Stimulated activated CD4-positive, alpha-beta T cell treated with anti-CD3 and anti-CD28 coated beads, Interleukin-15, amount 100 ng/mL, for 24 hours (primary cell): ENCODE measurements at regions not wholly inside any gene's neighbourhood (a gene's known extent, or its start where the extent isn't known, plus 50 kb on each side); places are given as distances from the start of the nearest gene placed in this dataset.
"Not testable (repeated sequence)": the region's sequence is repeated elsewhere in the genome, so short reads cannot be mapped to it uniquely, and the experiment has no call there.

ENCODE experiments used
- DNase-seq: peaks from one replicate; pipeline ENCODE4 v3.0.0-alpha.2; 2020

DNA sequence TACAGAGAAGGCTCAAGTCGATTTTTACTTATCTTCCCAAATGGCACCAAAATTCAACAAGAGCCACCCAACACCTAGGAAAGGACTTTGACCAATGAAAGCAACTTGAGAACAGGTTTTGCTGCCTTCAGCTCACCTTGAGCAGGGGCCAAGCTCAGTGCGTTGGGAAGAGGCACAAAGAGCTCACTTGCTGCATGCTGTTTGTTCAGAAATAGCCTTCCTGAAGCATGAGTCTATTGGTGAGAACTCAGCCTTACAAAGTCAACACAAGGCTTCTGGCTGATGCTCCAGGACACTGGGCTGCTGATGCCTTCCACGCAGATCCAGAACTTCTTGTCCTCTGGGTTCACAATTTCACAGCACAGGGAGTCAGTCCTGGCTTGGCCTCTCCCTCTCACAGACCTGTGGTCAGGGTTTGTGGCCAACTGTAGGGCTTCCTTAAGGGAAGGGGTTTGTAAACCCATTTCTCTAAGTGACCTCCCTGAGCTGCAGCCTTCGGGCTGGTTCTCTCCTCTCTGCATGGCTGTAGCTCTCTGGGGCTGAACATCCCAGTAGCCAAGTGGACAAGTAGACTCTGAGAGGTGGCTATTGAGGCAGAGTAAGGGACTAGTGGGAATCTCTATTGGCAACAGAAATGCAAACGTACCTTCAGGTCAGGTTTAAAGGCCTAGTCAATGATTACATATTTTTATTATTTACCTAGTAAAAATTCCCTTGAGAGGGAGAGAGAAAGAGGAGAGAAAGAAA is 124.7 kb upstream of the GATA6 start:
- DNase-seq = no peak

DNA sequence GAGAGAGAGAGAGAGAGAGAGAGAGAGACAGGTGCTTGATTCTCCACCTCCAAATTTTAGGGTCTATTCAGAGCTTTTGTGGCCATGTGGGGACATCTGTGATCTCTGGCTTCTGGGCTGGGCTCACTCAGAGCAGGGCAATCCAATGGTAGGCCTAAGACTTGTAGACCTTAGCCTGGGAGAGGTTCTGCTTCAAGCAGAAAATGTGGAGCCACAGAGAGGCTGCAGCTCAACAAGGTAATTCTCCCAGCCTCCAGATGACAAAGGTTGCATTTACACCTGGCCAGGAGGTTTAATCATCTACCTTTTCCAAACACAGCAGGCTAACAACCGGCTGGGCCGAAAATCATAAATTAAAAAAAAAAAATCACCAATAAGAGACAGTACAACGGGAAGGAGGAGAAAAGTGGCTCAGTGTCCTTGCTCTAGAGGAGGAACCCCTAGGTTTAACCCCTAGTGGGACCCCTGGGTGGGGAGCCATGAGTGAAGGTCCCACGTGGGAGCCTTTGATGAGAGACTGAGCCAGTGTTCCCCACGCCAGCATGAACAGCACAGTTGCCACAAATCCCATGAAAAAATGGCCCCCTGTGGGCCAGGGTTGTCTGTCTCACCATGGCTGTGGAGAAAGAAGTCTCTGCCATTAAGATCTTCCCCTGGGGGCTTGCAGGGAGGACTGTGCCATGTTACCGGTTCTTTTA is 124.0 kb upstream of the GATA6 start:
- DNase-seq = no peak

DNA sequence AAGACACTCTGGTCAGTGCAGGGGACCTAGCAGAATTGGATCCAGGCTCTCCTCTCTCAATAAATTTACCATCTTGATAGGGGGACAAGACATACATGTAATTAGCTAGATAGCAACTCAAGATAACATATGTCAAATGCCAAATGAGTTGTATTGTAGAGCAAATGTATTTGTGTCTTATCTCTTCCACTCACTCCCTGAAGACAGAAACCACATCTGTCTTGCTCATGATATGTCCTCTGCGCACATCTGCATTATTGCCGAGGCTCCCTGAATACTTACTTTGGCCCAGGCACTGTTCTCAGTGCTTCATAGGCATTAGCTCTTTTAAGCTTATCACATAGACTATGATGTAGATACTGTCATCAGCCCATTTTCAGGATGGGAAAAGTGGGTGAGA is 122.9 kb upstream of the GATA6 start:
- no peak for DNase-seq

DNA sequence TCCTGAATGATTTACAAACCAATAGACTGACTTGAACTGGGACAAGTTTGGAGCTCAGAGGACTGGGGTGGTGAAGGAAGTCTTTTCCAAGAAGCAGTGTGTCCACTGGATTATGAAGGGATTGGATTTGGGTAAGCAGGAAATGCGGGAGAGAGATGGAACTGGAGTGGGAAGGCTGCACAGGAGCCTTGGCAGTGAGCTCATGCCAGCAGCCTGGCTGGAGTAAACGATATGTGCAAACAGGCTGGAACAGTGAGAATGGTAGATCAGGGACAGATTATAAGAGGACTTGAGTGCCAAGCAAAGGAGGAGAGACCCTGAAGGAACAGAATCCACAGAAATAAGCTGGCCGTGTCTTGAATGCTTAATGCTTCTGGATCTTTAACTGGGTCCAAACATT is 121.9 kb upstream of the GATA6 start:
- DNase-seq = no peak

DNA sequence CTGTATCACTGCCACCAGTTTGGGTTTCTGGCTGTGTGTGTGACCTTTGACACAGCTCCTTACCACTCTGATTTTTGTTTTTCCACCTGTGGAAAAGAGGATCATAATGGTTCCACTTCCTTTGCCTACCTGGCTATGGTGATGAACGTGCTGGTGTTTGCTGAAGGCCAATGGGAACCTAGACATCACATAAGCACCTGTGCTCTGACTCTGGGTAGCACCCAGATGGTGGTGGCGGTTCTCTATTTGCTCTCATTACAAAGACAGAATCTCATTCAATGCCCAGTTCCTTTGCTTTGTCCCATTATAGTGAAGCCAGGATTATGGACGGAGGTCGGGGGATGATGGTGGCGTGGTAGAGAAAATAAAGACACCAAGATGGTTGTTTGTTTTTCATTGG is 121.2 kb upstream of the GATA6 start:
- DNase-seq = no peak

DNA sequence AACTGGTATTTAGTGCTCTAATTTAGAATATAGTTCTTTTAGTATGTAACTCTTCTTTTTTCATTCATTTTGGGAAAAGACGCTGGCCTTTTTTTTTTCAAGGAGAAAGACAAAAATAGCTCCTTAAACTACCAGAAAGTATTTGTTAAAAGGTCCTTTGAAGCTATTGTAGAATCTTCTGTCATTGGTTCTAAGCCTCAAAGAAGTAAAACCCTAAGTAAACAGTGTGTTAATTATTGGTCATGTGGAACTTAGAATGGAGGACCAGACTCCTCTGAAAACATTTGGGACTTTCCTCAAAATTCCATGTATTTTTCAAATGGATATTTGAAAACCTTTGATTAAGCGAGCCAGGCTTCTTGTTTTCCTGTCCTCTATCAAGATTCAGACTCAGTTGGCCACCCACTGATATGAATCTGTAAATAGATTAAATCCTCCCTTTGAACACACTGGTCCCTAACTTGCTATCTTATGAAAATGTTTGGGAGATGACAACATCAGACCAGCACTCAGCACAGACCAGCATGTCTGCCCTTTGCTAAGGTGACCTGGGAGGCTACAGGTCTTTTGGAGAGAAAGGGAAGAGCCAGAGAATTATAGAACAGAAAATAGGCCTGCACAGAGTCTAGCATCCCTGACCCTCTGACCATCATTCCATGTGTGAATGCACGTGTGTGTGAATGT is 120.3 kb upstream of the GATA6 start:
- no peak for DNase-seq

DNA sequence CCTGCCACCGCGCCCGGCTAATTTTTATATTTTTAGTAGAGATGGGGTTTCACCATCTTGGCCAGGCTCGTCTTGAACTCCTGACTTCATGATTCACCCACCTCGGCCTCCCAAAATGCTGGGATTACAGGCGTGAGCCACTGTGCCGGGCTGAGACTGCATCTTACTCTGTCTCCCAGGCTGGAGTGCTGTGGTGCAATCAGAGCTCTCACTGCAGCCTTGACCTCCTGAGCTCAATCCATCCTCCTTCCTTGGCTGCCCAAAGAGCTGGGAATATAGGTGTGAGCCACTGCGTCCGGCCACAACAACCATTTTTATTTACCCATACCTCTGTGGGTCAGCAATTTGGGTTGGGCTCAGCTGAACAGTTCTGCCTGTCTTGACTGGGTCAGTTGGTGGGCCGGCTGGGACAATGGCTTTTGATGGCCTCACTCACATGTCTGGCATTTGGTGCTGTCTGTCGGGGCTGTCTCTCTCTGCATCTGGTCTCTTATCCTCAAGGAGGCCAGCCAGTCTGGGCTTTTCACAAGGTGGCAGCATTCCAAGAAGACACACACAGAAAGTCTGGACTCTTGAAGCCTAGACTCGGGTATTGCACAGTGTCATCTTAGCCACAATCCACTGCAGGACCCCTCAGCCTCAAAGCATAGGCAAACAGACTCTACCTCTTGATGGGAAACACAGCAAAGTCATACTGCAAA is 116.8 kb upstream of the GATA6 start:
- no peak for DNase-seq

DNA sequence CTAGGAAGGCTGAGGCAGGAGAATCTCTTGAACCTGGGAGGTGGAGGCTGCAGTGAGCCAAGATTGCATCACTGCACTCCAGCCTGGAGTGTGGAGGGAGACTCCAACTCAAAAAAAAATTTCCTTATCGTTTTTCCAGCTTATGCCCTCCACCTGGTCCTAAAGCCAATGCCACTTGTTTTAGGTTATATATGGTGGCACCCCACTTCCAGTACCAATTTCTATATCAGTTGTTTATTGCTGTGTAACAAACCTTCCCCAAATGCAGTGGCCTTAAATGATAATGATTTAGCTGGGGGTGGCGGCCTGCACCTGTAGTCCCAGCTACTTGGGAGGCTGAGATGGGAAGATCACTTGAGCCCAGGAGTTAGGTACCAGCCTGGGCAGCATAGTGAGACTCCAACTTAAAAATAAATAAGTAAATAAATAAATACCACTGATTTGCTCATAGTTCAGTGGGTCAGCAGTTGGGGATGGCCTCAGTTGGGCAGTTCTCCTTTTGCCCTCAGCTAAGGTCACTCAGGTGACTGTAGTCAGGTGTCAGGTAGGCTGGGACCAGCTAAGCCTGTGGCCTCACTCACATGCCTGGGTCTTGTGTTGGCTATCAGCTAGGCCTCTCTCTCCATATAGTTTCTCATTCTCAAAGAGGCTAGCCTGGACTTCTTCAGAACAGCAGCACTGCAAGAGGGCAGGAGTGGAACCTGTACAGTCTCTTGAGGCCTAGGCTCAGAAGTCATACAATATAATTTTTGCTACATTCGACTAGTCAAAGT is 113.7 kb upstream of the GATA6 start:
- DNase-seq = no peak

DNA sequence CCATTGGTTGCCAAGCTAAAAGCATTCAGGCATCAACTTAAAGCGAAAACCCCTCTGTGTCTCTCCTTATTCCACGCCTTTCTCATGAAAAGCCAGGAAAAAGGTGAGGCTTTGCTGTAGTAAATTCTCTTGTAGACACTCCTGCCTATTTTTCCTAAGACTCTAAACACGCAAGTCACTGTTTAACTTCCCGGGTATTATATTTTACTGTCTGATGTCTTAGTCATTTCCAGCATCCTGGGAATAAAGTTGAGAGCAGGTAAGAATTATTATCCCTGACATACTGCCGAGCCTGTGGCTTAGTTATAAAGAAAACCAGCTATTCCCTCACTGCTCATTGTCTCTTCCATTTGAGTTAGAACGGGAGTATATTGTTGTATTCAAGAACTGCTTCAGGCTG is 112.4 kb upstream of the GATA6 start:
- no peak for DNase-seq

DNA sequence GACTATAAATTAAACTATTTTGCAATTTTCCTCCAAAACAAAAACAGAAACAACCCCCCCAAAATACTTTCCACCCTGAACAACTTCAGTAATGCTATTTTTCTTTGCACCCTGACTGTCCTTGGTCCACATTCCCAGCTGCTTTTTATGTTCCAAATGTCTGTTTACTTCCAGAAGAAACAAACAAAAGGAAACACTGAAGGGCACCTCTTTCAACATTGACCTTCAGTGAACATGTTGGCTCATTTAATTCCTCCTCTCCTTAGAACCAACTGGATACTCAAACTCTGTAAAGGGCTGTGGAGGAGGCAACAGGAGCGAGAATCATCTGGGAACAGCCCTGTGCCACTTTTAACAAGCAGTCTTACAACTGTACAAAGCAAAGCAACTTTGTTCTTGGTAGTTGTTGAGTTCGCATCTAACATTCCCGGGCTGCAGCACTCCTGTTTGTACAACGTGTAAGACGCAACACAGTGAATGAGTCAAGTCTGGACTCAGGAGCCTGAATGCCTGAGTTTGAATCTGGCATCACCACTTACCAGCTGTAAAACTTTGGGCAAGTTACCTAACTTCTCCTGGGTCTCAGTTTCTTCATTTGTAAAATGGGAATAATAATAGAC is 111.4 kb upstream of the GATA6 start:
- DNase-seq = no peak

DNA sequence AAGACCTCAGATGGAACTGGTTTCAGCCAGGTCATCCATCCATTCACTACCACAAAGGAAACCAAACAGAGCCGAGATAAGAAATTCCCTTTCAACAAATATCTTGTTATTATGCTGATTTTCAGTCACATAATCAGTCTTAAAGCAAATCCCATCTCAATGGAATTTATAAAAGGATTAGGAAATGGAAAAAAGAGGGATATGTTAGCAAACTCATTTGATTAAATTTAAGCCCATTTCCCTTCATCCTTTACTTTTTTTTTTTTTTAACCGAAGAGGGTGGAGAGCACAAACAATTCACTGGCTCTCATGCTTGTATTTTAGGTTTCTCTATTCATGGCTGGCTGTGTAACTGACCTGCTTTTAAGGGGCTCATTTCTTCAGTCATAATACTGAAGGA is 109.0 kb upstream of the GATA6 start:
- DNase-seq = no peak

DNA sequence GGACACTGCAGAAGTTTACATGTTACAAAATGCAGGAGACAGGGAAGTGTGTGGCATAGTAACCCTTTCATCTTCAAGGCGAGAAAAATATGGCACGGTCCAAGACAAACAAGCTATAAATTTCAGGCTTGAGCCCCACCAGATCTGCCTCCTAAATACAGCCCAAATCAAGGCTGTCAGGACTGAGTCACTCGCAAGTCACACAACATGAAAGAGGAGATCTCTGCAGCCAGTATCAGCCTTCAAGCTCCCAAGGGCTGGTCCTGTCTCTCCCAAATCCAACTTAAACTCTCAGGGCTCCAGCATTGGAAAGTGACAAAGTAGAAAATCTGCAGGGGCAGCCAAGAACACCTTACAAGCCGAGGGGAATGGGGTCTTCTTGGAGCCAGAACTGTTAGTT is 106.3 kb upstream of the GATA6 start:
- no peak for DNase-seq

DNA sequence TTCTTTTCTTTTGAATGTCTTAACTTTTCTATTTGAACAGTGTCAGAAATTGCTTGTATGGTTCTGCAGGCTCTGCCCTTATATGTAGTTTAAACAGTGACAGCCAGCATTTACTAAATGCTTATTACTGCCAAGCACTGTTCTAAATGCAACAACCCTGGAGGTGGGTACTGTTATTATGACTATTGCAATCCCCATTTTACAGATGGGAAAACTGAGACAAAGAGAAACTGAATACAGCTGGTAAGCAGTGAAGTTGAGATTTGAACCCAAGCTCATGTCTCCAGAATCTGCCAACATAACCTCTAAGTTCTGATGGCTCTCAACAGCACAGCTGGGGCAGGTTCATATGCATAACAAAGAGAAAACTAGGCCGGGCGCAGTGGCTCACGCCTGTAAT is 105.7 kb upstream of the GATA6 start:
- no peak for DNase-seq

DNA sequence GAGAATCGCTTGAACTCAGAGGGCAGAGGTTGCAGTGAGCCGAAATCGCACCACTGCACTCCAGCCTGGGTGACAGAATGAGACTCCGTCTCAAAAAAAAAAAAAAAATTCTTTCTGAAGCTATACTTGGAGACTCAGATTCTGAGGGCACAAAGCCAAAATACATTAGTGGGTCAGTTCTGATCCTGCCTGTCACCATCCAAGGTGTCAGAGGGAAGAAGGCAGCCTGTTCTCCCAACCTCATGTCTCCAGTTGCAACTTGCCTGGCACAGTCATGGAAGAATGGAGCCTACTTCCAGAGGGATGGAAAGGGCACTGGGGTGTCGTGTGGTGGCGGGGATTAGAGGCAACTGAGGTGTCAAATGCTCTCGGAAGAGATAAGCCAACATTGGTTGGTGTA is 104.8 kb upstream of the GATA6 start:
- DNase-seq = no peak

DNA sequence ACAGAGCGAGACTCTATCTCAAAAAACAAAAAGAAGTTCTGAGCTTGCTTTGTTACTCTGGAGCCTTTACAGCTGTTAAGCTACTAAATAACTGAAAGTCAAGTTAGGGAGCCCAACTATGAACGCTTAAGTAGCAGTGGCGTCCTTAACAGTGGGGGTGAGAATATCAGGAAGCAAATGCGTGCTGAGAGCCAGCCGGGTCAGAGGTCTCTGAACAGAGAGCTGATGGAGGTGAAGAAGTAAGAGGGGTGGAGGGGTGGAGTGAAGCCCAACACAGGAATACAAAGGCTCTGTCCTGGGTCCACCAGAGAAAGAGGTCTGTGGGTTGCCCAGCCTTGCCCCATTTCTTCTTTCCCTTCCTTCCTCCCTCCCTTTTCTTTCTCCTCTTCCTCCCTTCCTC is 104.1 kb upstream of the GATA6 start:
- DNase-seq = no peak

DNA sequence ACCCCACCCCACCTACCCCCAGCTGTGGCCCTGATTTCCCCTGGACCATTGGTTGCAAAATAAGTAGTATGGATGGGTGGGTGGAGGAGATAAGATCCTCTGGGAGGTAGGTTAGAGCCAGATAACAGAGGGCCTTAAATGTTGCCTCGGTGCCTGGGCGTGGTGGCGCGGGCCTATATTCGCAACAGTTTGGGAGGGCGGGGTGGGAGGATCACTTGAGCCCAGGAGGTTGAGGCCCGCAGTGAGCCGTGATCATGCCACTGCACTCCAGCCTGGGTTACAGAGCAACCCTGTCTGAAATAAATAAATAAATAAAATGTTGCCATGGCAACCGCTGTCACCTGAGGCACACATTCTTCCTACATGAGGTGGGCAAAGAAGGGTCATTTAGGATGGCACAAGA is 103.3 kb upstream of the GATA6 start:
- DNase-seq = no peak

DNA sequence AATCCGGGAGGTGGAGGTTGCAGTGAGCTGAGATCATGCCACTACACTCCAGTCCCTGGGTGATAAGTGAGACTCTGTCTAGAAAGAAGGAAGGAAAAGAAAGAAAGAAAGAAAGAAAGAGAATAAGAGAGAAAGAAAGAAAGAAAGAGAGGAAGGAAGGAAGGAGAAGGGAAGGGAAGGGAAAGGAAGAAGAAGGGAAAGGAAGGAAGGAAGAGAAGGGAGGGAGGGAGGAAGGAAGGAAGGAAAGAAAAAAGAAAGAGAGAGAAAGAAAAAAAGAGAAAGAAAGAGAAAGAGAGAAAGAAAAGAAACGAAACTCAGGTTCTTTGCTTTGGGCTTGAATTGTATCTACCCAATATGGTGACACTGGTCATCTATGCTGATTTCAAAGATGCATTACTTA is 102.3 kb upstream of the GATA6 start:
- DNase-seq = no peak

DNA sequence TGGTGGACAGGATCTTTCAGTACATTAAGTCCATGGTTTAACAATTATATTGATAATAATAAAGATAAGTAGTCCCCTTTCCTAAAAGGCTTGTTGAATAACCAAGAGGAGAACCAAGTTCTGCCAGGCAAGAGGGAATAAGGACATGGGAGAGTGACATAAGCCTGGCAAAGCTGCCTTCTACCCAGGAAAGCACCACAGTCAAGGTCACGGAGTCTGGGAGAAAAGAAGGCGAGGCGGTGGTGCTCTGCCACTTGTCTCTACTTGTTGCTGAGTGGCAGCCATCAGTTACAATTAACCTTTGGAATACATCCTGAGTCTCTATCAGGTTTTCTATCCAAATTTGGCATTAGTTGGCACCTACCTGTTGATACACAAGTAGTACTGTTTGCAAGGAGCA is 101.7 kb upstream of the GATA6 start:
- no peak for DNase-seq

DNA sequence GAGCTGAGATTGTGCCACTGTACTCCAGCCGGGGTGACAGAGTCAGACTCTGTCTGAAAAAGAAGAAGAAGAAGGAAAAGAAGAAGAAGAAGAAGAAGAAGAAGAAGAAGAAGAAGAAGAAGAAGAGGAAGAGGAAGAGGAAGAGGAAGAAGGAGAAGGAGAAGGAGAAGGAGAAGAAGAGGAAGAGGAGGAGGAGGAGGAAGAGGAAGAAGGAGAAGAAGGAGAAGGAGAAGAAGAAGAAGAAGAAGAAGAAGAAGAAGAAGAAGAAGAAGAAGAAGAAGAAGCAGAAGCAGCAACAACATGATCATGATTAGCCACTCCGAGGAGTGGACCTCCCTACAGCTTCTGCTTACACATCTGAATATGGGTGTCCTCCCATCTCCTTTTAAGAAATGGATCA is 100.6 kb upstream of the GATA6 start:
- not testable (repeated sequence) for DNase-seq

DNA sequence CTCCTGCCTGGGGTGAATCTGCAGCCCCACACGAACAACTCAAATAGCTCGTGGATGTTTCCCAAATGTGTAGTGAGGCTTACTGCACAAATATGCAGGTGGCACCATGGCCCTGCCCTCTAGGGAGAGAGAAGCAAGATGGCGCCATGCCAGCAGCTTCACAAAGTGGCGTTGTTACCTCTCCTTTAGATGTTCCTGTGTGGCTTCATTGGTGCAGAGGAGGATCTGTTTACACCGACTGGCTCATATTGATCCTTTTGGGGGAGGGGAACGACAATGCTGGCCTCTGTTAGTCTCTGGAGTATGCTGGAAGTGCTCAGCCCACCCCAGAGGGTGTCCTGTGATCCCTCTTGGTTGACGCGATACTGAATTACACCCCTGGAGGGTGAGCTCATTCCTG is 99.5 kb upstream of the GATA6 start:
- no peak for DNase-seq

DNA sequence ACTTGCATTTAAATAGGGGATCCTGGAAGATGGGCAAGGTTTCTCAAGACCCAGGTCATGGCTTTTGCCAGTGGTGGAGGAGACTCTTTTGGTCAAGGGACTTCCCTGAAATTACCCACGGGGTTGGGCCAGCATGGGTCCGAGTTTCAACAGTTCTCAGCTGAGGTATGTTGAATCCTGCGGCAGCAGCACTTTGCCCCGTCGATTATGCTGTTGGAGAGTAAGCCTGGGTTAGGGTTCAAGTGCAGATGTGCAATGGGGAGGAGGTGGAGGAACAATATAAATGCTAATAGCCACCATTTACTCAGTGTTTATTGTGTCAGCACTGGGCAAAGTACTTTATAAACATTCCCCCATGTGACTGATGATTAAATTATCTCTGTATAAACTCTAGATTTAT is 96.0 kb upstream of the GATA6 start:
- DNase-seq = no peak

DNA sequence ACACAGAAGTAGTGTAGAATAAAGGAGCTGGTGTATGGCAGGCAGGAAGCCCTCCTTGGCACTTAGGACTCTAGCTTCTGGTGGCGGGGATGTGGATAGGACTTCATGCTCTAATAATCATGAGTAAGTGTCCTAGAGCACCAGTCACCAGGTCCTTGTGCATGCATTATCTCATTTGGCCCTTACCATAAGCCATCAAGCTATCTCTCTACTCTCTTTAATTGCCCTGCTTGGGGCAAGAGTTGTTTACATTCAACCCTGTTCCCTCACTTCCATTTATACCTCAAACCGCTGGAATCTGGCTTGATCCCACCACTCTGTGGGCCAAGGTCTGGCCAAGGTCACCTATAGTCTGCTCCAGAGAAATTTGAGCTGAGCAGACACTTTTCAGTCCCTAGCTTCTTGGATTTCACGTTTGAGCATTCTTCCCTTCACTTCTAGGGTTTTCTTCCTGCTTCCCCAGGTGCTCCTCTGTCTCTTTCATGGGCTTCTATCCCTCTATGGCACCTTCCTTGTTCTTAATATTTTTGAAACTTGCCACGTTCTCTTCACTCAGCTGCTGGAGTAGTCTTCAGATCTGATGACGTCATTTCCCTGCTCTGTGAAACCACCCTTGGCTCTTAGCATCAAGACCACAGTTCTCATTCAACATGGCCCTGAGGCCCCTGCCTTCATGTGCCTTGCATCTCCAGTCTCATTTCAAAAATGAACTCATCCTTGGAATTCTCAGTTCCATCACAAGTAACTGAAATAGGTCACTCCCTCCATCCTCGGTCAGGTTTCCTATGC is 94.9 kb upstream of the GATA6 start:
- no peak for DNase-seq
